B cell (primary cell): ENCODE measurements at regions not wholly inside any gene's neighbourhood (a gene's known extent, or its start where the extent isn't known, plus 50 kb on each side); places are given as distances from the start of the nearest gene placed in this dataset.

Source experiments
- ATAC-seq: fragments of 200-7000 bp; cut with Tn5 transposase; one replicate; pipeline ENCODE4 v1.10.0; 2021; ENCODE audit warnings: low read depth, mild to moderate bottlenecking, moderate number of reproducible peaks, moderate library complexity
- CTCF ChIA-PET: fragments of 350-600 bp; sonication (Branson Sonifier 250); formaldehyde crosslinking; loops from one replicate; lab custom pipeline; 2021; ENCODE audit warnings: antibody characterized with exemption, inconsistent platforms; lab: Charles Lee
- POLR2A ChIA-PET: fragments of 350-600 bp; sonication (Branson Sonifier 250); formaldehyde crosslinking; loops from one replicate; lab custom pipeline; 2021; ENCODE audit warnings: antibody characterized with exemption; lab: Charles Lee
- DNase-seq: peaks from one replicate; pipeline ENCODE4 v3.0.0; 2013
- H2AFZ ChIP-seq: 2 replicates; pipeline ENCODE4 v1.6.1; 2012; ENCODE audit warnings: mild to moderate bottlenecking, low read depth, low read length; ENCODE audit not compliant: insufficient read depth, poor library complexity, severe bottlenecking
- H3K27ac ChIP-seq, 2 donors: 1 replicate in 1 of 2; 2 replicates in 1 of 2; pipeline ENCODE4 v1.5.1; 2012 to 2013; ENCODE audit warnings: low read length in 2 of 2, mild to moderate bottlenecking in 2 of 2, moderate library complexity in 1 of 2
- H3K27me3 ChIP-seq, 4 experiments: fragments of 200-600 bp in 1 of 4; sonication (generic) in 1 of 4; replicated peaks in 1 of 4; 1 replicate in 2 of 4; 2 replicates in 2 of 4; pipeline versions ENCODE4 v1.6.1 to v1.7.0; 2013 to 2016; ENCODE audit warnings: low read length in 3 of 4, mild to moderate bottlenecking in 2 of 4, mixed read lengths in 1 of 4, moderate library complexity in 1 of 4; ENCODE audit not compliant: insufficient read depth in 4 of 4, control insufficient read depth in 3 of 4; ENCODE audit errors: control extremely low read depth in 1 of 4
- H3K36me3 ChIP-seq, 2 experiments: replicated peaks in 1 of 2; 1 replicate in 1 of 2; 2 replicates in 1 of 2; pipeline versions ENCODE4 v1.6.1 to v1.7.1; 2013; ENCODE audit warnings: low read length in 1 of 2; ENCODE audit not compliant: insufficient read depth in 2 of 2, control insufficient read depth in 1 of 2; ENCODE audit errors: control extremely low read depth in 1 of 2, extremely low read depth in 1 of 2
- H3K4me1 ChIP-seq, 2 donors: fragments of 200-600 bp in 1 of 2; sonication (generic) in 1 of 2; 1 replicate in 1 of 2; 2 replicates in 1 of 2; pipeline versions ENCODE4 v1.5.1 to v1.6.1; 2013 to 2017; ENCODE audit warnings: low read length in 2 of 2; ENCODE audit not compliant: control insufficient read depth in 2 of 2, insufficient read depth in 2 of 2
- H3K4me2 ChIP-seq: replicated peaks from 2 replicates; pipeline ENCODE3; 2012; ENCODE audit warnings: mild to moderate bottlenecking, low read depth, low read length; ENCODE audit not compliant: poor library complexity, severe bottlenecking
- H3K4me3 ChIP-seq, 5 experiments: fragments of 200-600 bp in 1 of 5; sonication (generic) in 1 of 5; 1 replicate in 3 of 5; 2 replicates in 2 of 5; pipeline versions ENCODE4 v1.5.1 to v1.7.0; 2011 to 2016; ENCODE audit warnings: low read length in 4 of 5, mild to moderate bottlenecking in 4 of 5, low read depth in 2 of 5, control low read depth in 1 of 5, moderate library complexity in 1 of 5; ENCODE audit not compliant: insufficient read depth in 1 of 5; ENCODE audit errors: control extremely low read depth in 1 of 5, extremely low read depth in 1 of 5
- H3K79me2 ChIP-seq: fragments of 200-600 bp; sonication (generic); one replicate; pipeline ENCODE4 v1.6.0; 2016; ENCODE audit warnings: low read length; ENCODE audit not compliant: control insufficient read depth, insufficient read depth
- H3K9ac ChIP-seq: fragments of 200-600 bp; sonication (generic); 2 replicates; pipeline ENCODE4 v1.6.1; 2017; ENCODE audit warnings: mild to moderate bottlenecking, low read length, moderate library complexity
- H3K9me3 ChIP-seq, 3 donors: one replicate each; pipeline versions ENCODE4 v1.6.1 to v1.7.1; 2013; ENCODE audit warnings: low read length in 2 of 3; ENCODE audit not compliant: control insufficient read depth in 2 of 3, insufficient read depth in 1 of 3; ENCODE audit errors: control extremely low read depth in 1 of 3
- H4K20me1 ChIP-seq: 2 replicates; pipeline ENCODE4 v1.6.0; 2012; ENCODE audit warnings: mild to moderate bottlenecking, low read length; ENCODE audit not compliant: insufficient read depth, control insufficient read depth, poor library complexity, severe bottlenecking
- H3K27ac Mint-ChIP-seq: one replicate; pipeline ENCODE4 v1.8.0; 2021; ENCODE audit warnings: mixed read lengths
- H3K27me3 Mint-ChIP-seq: one replicate; pipeline ENCODE4 v1.8.0; 2021; ENCODE audit warnings: mixed read lengths
- H3K4me1 Mint-ChIP-seq: one replicate; pipeline ENCODE4 v1.8.0; 2021; ENCODE audit warnings: mixed read lengths
- H3K4me3 Mint-ChIP-seq: one replicate; pipeline ENCODE4 v1.8.0; 2021; ENCODE audit warnings: mixed read lengths
- H3K9me3 Mint-ChIP-seq: one replicate; pipeline ENCODE4 v1.8.0; 2022; ENCODE audit warnings: mixed read lengths; ENCODE audit not compliant: insufficient read depth
- CTCF ChIP-seq: fragments of 200-600 bp; IDR thresholded peaks from one replicate; pipeline ENCODE4 v1.8.0; 2022; ENCODE audit warnings: antibody characterized with exemption, mild to moderate bottlenecking
- EZH2 ChIP-seq: IDR thresholded peaks from 2 replicates; pipeline ENCODE4 v1.6.1; 2012; ENCODE audit warnings: borderline replicate concordance, low read depth, mild to moderate bottlenecking, moderate library complexity, low read length; ENCODE audit not compliant: insufficient read depth, poor library complexity, severe bottlenecking
- WGBS: methylation state at CpG from one replicate; pipeline ENCODE4 v1.1.5; 2013; ENCODE audit warnings: missing lambda C conversion rate; ENCODE audit not compliant: insufficient coverage; 5-methylcytosine and 5-hydroxymethylcytosine counted together
- intact Hi-C: fragments of 100-400 bp; cut with micrococcal nuclease; formaldehyde crosslinking; loops from one replicate; pipeline ENCODE4 v1.10.0; 2022

DNA sequence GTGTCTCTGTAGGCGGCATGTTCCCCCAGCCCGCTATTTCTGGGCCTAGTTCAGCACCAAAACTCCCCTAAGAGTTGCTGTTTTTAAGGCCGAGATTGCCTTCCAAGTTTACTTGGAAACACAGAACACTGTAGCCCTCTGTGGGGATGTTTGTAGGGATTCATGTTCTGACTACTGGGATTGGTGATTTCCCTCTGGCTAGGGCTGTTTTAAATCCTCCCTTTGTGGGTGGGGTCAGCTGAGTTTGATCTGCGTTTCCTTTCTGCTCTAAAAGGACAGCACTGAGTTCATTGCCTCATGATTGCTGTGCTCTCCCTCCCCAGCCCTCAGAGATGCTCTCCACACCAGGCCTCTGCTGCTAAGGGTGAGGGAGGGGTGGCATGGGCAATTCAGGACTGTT lies 640.6 kb upstream of the DPPA4 start:
- Histone ChIP-seq H3K79me2 (no peaks in the 10 kb centered on the region), H3K9me3 (peaks cover 0 to 4% (median 0%) of the 10 kb centered on the region in 3 donors), H3K9ac (no peak overlapping the region), H2AFZ (no peak overlapping the region), H3K27me3 (no peaks in the 10 kb centered on the region), H3K27ac (no peak overlapping the region), H3K36me3 (no peaks in the 10 kb centered on the region), H3K4me3 (no peak overlapping the region), H3K4me1 (no peaks in the 10 kb centered on the region), H4K20me1 (no peaks in the 10 kb centered on the region), H3K4me2 (no peak overlapping the region)
- POLR2A ChIA-PET: no interaction called here
- no peak for TF ChIP-seq EZH2
- TF ChIP-seq CTCF: no peak
- ATAC-seq (no peak), DNase-seq (no peak)
- WGBS: 100% methylated on average over 2 of the region's 4 CpGs
- Mint-ChIP-seq H3K27me3 (no peaks in the 10 kb centered on the region), H3K4me3 (no peak overlapping the region), H3K27ac (no peak overlapping the region), H3K4me1 (no peaks in the 10 kb centered on the region), H3K9me3 (no peaks in the 10 kb centered on the region)
- CTCF ChIA-PET: no interaction called here
- intact Hi-C loops: no loop called here

- CTCF ChIA-PET: no interaction called here
- TF ChIP-seq CTCF: no peak
- TF ChIP-seq EZH2: no peak
- Histone ChIP-seq H4K20me1 (no peaks in the 10 kb centered on the region), H3K36me3 (no peaks in the 10 kb centered on the region), H3K9ac (no peak overlapping the region), H3K9me3 (no peaks in the 10 kb centered on the region), H3K27me3 (no peaks in the 10 kb centered on the region), H3K4me3 (no peak overlapping the region), H3K4me1 (no peaks in the 10 kb centered on the region), H3K4me2 (no peak overlapping the region), H3K79me2 (no peaks in the 10 kb centered on the region), H3K27ac (no peak overlapping the region), H2AFZ (no peak overlapping the region)
- H3K4me3 Mint-ChIP-seq: no peak overlapping the region
- H3K27me3 Mint-ChIP-seq: no peaks in the 10 kb centered on the region
- no peak overlapping the region for H3K27ac Mint-ChIP-seq
- intact Hi-C loops: no loop called here
- ATAC-seq (no peak), DNase-seq (no peak)
- POLR2A ChIA-PET: no interaction called here
- no CpG with 5 or more reads among the region's 1 CpG for WGBS
- H3K4me1 Mint-ChIP-seq: no peaks in the 10 kb centered on the region
- no peaks in the 10 kb centered on the region for H3K9me3 Mint-ChIP-seq
These were observed 644.9 kb upstream of the DPPA4 start for GRCh38 chr3:109982201-109982600.
